GM19240 (cell line): ENCODE measurements at regions not wholly inside any gene's neighbourhood (a gene's known extent, or its start where the extent isn't known, plus 50 kb on each side); places are given as distances from the start of the nearest gene placed in this dataset.
"Not testable (repeated sequence)": the region's sequence is repeated elsewhere in the genome, so short reads cannot be mapped to it uniquely, and the experiment has no call there.

ENCODE experiments used
- DNase-seq: peaks from one replicate; pipeline ENCODE4 v3.0.0; 2011; ENCODE audit warnings: low spot score; ENCODE audit not compliant: insufficient read length

DNA sequence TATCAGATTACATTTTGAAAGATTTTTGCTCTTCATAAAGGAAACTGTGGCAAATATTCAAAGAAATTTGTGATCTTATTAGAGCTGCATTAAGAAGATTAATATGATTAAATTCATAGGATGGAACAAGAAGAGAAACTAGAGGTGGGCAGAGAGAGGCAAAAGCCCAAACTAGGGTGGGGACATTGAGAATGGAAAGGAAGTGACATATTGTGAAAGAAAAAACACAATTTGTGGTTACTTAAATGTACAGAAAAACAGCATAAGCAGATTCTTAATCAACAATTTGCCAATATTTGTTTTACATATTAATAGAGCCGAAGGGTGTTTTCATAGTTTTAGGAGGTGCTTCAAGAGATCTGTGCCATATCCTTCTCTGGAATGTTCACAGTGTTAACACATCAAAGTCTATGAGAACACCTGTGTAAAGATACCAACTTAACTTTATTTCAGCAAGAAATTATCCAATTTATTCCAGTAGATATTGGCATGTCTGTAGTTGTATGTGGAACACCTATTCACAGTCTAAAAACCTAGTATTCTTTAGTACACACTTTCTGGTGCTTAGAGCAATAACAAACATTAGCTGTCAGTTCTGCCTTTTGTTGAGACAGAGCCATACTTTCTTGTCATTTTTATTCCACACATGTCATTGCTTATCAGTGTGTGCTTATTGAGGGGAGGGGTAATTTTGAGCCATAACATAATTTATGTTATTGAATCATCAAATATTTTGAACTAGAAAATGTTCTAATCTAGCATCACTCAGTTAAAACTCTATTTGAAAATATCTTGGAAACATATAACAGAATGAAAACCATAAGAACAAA lies 401.5 kb downstream of the PTPRC start:
- DNase-seq = no peak

GRCh38 chr1:199041173-199041914 lies 402.5 kb downstream of the PTPRC start:
- peak; percentile 42 for DNase-seq

GRCh38 chr1:199042193-199042592 lies 403.4 kb downstream of the PTPRC start:
- DNase-seq = no peak

DNA sequence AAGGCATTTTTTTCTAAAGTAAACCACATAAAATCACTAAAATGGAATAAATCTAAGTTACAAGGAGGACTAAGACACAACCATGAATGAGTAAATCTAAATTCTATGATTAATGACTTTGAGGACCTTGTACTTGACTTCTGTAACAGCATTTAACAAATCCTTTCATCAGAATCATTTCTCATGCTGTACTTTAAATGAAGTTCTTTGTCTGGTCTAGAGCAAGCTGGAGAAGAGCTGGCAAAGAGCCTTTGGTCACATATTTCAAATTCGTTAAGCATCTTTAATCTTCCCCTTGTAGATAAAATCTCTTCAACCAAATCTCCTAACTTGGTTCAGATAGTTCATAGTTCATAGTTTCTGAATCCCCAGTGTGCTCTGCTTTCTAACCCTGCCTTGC lies 405.4 kb downstream of the PTPRC start:
- no peak for DNase-seq

DNA sequence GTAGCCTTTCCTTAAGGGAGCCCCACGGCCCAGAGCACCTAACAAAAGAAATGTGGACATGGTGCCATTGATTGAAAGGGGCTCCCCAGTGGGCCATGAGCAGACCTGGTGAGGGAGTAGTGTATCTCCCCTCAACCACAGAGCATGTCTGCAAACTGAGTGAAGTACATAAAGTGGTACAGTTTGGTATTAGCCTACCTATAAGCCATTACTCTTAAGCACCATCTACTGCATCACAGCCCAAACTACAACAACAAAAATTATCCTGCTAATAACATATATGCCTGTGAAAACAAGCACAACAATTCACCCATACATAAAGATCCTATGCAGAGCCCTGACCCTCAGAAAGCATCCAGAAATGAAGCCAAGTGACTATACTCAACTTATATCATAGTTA lies 407.8 kb downstream of the PTPRC start:
- no peak for DNase-seq

GRCh38 chr1:199054694-199055093 lies 415.9 kb downstream of the PTPRC start:
- DNase-seq = no peak

- no peak for DNase-seq
Measured at GRCh38 chr1:199057322-199057721, 418.5 kb downstream of the PTPRC start.

DNA sequence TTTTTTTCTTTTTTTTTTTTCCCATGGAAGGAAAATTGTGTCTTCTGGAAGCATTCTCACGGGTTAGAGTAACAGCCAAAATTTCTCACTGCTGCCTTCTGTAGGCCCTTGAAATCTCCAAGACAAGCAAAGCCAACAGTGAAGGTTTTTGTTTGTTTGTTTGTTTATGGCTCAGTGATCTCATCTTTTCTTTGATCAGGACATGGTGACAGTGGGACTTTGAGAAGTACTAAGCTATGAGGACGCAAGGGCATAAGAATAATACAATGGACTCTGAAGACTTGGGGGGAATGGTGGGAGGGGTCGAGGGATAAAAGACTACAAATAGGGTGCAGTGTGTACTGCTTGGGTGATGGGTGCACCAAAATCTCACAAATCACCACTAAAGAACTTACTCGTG lies 419.4 kb downstream of the PTPRC start:
- no peak for DNase-seq

DNA sequence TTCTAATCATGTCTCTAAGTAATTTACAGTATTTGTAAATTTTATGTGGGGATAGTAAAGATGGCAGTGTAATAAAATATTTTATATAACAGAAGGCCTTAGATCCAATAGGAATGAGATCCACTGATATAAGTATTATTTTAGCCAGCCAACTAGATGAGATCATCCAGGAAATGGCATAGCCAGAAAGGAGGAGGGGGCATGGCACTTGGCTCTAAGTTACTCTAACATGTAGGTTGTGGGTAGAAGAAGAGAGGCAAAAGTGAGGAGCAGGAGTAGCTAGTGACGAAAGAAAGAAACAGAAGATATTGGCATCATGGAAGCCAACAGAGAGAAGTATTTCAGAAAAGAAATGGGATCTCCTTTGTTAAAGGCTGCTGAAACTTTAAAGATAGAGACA lies 426.1 kb downstream of the PTPRC start:
- DNase-seq = no peak

GRCh38 chr1:199067483-199067882 lies 428.6 kb downstream of the PTPRC start:
- no peak for DNase-seq

DNA sequence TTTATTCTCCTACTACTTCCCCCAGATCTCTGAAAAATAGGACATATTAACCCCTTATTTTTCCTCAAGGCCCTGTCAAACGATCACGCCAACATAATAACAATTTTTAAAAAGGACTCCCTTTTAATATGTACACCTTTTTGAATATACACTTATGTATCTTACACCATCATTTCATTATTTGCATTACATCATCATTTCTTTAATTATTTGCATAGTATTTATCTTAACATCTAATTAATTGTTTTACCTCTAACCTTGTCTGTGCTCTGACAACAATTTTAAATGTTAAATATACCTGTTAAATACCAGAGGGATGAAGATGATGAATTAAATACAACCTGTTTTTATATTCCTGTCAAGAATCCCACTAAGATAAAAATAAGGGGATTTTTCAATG lies 432.2 kb downstream of the PTPRC start:
- DNase-seq = no peak

- DNase-seq = no peak
Measured at GRCh38 chr1:199073166-199073565, 434.3 kb downstream of the PTPRC start.

- no peak for DNase-seq
Measured at GRCh38 chr1:199075792-199076191, 437.0 kb downstream of the PTPRC start.

- no peak for DNase-seq
Measured at GRCh38 chr1:199079994-199080393, 441.2 kb downstream of the PTPRC start.

- DNase-seq = no peak
Measured at GRCh38 chr1:199081739-199082138, 442.9 kb downstream of the PTPRC start.

DNA sequence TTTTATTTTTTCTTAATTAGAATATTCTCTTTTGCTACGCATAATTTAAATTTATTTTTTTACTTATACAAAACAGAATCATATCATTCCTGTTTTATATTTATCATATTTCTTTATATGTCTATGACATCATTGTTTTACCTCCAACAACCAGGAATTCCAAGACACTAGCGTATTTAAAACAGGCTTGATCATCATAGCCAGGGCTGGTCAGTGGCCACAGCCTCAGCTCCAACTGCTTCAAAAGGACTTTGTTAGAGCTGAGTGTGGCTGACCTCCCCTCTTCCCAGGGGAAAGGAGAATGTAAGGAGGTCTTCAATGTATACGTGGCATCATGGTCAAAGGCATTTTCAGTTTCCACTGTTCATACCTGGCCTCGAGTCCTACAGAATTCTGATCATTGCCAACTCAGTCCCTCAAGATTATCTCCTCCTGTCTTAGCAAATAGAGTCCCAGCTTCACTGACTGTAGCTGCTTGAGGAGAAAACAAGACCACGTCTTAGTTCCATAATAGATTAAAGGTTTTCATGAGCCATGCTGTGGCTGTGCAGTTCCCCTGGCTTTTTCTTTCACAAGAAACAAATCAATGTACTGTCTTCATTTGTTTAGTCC lies 444.0 kb downstream of the PTPRC start:
- no peak for DNase-seq

- no peak for DNase-seq
Measured at GRCh38 chr1:199083680-199084079, 444.8 kb downstream of the PTPRC start.

GRCh38 chr1:199084293-199084692 lies 445.5 kb downstream of the PTPRC start:
- no peak for DNase-seq

GRCh38 chr1:199085903-199086302 lies 447.1 kb downstream of the PTPRC start:
- no peak for DNase-seq

- no peak for DNase-seq
Measured at GRCh38 chr1:199087144-199087543, 448.3 kb downstream of the PTPRC start.

- DNase-seq = no peak
Measured at GRCh38 chr1:199089393-199090122, 450.7 kb downstream of the PTPRC start.

GRCh38 chr1:199095628-199096027 lies 456.8 kb downstream of the PTPRC start:
- not testable (repeated sequence) for DNase-seq
